ENCODE measurements at regions not wholly inside any gene's neighbourhood (a gene's known extent, or its start where the extent isn't known, plus 50 kb on each side); places are given as distances from the start of the nearest gene placed in this dataset.

- DNase-seq = no peak
These were observed 1097.2 kb upstream of the RAG2 start for GRCh38 chr11:37695283-37695682.

- no peak for DNase-seq
These were observed 1091.9 kb upstream of the RAG2 start for GRCh38 chr11:37689951-37690350.

DNA sequence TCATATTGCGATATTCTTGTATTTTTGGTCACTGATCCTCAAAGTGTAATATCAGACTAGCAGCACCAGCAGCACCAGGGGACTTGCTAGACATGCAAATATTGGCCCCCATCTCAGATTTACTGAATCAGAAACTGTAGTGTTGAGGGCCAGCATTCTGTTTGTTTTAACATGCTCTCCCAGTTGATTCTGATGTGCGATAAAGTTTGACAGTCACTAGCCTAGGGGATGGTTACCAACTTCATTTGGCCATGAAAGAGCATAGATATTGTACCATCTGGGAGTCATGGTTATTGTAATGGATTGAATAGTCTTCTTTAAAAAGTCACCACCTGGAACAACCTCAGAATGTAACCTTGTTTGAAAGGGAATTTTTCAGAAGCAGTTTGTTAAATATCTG lies 1090.4 kb upstream of the RAG2 start:
- DNase-seq = no peak

DNA sequence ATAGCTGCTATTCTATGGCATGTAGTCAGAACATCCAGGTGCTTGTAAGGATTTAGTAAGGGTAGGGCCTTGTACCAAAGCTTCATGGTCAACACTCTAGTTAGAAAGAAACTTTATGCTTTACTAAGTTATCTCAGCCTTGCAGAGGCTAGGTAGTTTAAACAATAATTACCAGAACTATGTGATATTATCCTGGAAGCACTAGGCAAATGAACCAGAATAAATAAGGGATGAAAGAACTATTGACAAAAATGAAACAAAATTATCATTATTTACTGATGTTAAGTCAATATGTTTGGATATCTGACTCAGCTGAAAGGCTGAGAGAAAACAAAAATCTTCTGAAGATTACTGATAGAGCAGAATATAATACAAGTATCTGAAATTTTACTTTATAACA lies 1089.1 kb upstream of the RAG2 start:
- no peak for DNase-seq

- no peak for DNase-seq
These were observed 1073.3 kb upstream of the RAG2 start for GRCh38 chr11:37671321-37671720.

DNA sequence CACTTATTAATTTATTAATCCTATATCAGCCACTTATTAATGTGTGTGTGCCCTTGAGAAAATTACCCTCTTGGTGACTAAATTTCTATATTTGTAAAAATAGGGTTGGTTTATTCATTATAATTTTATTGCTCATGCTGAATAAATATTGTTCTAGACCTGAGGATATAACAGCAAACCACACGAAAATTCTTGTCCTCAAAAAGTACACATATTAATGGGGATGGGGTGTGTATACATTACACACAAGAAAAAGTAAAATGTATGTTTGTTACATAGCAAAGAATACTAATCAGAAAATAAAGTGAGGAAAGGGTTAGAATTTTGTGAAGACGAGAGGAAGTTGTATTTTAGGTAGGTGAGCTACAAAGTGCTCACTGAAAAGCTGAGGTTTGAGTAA lies 1068.9 kb upstream of the RAG2 start:
- no peak for DNase-seq

- DNase-seq = no peak
These were observed 1059.6 kb upstream of the RAG2 start for GRCh38 chr11:37657645-37658044.

- DNase-seq = no peak
These were observed 1049.7 kb upstream of the RAG2 start for GRCh38 chr11:37647767-37648166.

DNA sequence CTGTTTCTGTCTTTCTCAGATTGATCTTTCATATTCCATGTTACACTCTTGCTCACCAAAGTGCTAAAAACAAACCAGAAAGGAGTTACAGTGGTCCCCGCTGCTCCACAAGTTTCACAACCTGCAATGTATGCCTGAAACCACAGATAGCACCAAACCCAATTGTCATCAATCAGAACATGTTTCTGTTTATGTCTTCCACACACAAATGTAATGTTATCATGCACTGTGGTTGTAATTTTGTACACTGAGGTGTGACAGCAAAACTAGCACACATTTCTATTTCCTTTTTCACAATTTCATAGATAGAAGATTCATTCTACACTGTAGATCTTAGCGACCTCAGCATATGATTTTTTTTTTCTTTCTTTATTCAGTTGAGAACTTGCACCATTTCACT lies 1045.9 kb upstream of the RAG2 start:
- no peak for DNase-seq

DNA sequence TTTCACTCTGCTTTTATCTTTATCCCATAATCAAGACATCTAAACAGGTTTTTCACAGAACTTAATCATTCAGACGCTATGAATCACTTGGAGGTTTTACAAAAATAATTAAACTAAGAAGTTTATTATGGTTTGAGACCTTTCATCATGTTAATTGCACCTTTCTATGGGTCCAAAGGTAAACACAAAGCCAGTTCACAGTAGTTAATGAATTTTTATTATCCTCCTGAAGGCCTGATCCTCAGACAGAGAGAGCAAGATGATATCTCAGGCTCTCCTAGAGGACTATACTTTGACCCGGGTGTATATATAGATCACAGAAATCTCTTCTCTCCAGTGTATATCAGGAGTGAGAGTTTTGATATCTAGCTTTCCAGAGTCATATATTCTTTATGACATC lies 1044.3 kb upstream of the RAG2 start:
- DNase-seq = no peak

GRCh38 chr11:37632748-37633147 lies 1034.7 kb upstream of the RAG2 start:
- no peak for DNase-seq

GRCh38 chr11:37630866-37631265 lies 1032.8 kb upstream of the RAG2 start:
- no peak for DNase-seq

- DNase-seq = no peak
These were observed 1025.7 kb upstream of the RAG2 start for GRCh38 chr11:37623778-37624177.

- DNase-seq = no peak
These were observed 1023.6 kb upstream of the RAG2 start for GRCh38 chr11:37621662-37622061.

DNA sequence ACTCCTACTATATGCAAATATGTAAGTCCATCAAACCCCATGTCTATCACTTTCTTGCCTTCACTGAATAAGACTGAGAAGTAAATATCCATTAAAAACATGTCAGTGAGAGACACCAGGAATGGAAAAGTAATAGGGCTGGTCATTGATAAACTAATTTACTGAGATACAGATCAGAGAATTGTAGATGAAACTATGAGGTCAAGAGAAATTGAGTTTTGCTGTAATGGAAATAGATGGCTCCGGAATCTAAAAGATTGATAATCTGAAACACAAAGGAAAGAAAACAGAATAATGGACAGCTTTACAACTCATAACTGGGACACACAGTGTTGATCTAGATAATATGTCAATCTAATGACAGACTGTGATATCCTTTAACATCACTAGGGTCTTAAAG lies 1018.3 kb upstream of the RAG2 start:
- DNase-seq = no peak

DNA sequence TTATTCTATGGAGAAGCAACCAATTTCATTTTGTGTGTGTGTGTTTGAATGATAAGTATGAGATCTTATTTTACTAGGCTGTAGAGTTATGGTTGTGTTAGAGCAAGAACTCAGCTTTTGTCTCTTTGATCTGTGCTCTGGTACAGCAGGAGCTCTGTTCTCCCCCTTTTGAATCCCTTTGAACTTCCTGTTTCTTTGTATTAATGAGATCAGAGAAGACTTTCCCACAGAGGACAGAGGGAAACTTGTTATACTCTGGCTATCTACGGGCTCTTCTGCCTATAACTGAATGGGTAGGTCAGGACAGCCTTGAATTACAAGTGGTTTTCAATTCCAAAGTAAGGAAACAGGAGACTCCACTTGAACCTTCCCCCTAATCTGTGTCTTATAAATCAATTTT lies 1015.0 kb upstream of the RAG2 start:
- DNase-seq = no peak

GRCh38 chr11:37612146-37612545 lies 1014.1 kb upstream of the RAG2 start:
- no peak for DNase-seq

DNA sequence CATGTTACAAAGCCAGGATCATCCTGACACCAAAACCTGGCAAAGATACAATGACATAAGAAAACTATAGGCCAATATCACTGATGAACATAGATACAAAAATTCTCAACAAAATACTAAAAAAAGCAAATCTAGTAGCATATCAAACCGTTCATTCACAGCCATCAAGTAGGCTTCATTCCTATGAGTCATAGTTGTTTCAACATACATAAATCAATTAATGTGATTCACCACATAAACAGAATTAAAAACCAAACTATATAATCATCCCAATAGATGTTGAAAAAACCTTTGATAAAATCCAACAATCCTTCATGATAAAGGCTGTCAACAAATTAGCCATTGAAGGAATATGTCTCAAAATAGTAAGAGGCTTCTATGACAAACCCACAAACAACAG lies 1007.2 kb upstream of the RAG2 start:
- DNase-seq = no peak

DNA sequence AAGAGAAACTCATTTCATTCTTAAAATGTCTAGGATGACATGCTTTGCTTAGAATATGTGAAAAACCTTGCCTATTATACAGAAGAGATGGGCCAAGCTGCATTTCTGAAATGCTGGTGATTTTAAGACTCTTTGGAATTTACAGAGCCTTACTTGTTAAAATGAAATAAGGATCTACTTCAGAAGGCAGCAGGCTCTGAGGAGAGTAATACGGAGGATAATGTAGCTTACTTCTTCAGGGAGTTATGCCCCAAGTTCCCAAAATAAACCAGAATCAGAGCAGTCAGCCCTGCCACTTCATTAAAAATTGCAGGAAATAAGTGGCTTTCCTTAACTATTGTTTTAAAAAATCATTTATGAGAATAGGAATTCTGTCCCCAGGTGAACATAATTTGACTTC lies 1000.3 kb upstream of the RAG2 start:
- DNase-seq = no peak

GRCh38 chr11:37597776-37598175 lies 999.7 kb upstream of the RAG2 start:
- no peak for DNase-seq

DNA sequence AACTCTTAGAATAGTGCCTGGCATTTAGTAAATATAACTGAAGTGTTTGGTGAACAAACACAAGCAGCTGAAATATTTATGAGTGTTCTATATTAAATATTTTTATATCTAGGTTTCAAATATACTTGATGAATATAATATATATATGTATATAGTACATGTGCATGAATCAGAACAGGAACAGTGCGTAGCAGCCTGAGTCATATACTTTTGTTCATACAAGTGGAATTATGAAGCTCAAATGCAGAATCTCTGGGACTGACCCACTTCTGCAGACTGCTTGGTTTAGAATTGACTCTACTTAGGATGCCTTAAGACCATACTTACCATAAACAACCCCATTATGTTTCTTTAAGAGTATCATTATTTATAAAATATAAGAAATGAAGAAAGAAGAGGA lies 997.8 kb upstream of the RAG2 start:
- no peak for DNase-seq

DNA sequence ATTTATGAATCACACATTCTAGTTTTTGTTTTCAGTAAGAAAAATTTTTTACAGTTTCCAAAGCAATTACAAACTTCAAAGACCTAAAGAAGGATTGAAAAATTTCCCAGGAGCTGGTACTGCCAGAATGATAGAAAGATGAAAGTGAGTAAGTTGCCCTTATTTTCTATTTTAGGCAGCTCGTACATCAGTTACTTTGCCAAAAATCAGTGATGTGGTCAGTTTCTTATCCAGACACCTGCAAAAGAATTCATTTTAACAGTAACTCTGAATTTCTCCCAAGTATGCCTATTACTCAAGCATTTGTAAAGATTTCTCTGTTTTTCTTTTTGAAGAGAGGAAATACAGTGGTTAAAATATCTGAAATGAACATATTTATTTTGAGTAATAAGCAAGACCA lies 976.3 kb upstream of the RAG2 start:
- no peak for DNase-seq

DNA sequence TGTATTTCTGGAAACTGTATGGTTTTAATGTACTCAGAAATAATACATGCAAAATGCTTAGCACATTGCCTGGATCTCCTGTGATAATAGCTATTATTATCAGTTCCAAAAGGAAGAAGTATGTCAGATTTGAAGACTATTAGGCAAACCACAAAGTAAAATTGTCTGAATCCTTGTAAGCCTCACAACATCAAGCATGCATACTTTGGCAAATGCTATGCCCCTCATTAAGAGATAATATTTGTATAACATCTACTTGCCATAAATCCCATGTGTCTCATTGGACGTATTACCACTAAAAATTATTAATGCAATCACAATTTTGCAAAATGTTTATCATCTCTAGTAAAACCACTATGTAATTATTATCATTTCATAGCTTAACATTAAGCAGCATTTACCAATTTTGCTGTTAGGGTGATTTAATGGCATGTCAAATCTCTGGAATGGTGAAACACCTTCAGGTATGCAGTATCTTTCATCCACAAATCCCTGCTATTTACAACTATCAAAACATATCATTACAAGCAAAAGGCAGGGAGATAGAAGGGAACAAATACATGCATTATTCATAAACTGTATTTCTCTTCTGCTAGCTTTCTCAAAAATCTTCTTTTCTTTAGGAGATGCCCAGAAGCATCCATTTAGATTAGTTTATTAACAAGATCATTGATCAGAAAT lies 974.6 kb upstream of the RAG2 start:
- DNase-seq = no peak

- DNase-seq = no peak
These were observed 973.2 kb upstream of the RAG2 start for GRCh38 chr11:37571246-37571645.

- DNase-seq = no peak
These were observed 963.0 kb upstream of the RAG2 start for GRCh38 chr11:37560991-37561390.

- no peak for DNase-seq
These were observed 962.3 kb upstream of the RAG2 start for GRCh38 chr11:37560346-37560745.

Measured in NCI-H82 (cell line).